D721Med (cell line): ENCODE measurements at regions not wholly inside any gene's neighbourhood (a gene's known extent, or its start where the extent isn't known, plus 50 kb on each side); places are given as distances from the start of the nearest gene placed in this dataset.

Experiments
- DNase-seq: peaks from one replicate; pipeline ENCODE4 v3.0.0; 2011; ENCODE audit warnings: low spot score; ENCODE audit not compliant: insufficient read length
- FAIRE-seq: peaks from 2 replicates; lab custom pipeline; 2011; peaks lifted over from hg19 to GRCh38; lab: Jason Lieb, UNC
- CTCF ChIP-seq: IDR thresholded peaks from 2 replicates; pipeline ENCODE4 v1.5.1; 2012; ENCODE audit warnings: mild to moderate bottlenecking, control low read depth; ENCODE audit not compliant: insufficient read depth; ENCODE audit errors: missing control alignments

GRCh38 chr5:128591598-128592455, 53.8 kb upstream of the FBN2 start:
- DNase-seq (no peak), FAIRE-seq (no peak)
- no peak for TF ChIP-seq CTCF

GRCh38 chr5:128596071-128596470, 58.0 kb upstream of the FBN2 start:
- DNase-seq (no peak), FAIRE-seq (no peak)
- no peak for TF ChIP-seq CTCF

- no peak for FAIRE-seq
- no peak for TF ChIP-seq CTCF
- no peak for DNase-seq
These were observed 59.1 kb upstream of the FBN2 start for GRCh38 chr5:128597156-128597555.

GRCh38 chr5:128613128-128613527, 75.1 kb upstream of the FBN2 start:
- TF ChIP-seq CTCF: no peak
- DNase-seq (no peak), FAIRE-seq (no peak)

GRCh38 chr5:128613766-128614165, 75.7 kb upstream of the FBN2 start:
- TF ChIP-seq CTCF: no peak
- DNase-seq (no peak), FAIRE-seq (no peak)

GRCh38 chr5:128615578-128615977, 77.5 kb upstream of the FBN2 start:
- no peak for FAIRE-seq
- no peak for DNase-seq
- no peak for TF ChIP-seq CTCF

- FAIRE-seq (no peak), DNase-seq (no peak)
- TF ChIP-seq CTCF: no peak
These were observed 88.6 kb upstream of the FBN2 start for GRCh38 chr5:128626536-128627090.
